COLO668 (cell line): ENCODE measurements at regions not wholly inside any gene's neighbourhood (a gene's known extent, or its start where the extent isn't known, plus 50 kb on each side); places are given as distances from the start of the nearest gene placed in this dataset.
"Not testable (repeated sequence)": the region's sequence is repeated elsewhere in the genome, so short reads cannot be mapped to it uniquely, and the experiment has no call there.

ENCODE experiments used
- DNase-seq: peaks from one replicate; lab custom pipeline; 2025; ENCODE audit not compliant: unreplicated experiment; lab: John Stamatoyannopoulos, UW

DNA sequence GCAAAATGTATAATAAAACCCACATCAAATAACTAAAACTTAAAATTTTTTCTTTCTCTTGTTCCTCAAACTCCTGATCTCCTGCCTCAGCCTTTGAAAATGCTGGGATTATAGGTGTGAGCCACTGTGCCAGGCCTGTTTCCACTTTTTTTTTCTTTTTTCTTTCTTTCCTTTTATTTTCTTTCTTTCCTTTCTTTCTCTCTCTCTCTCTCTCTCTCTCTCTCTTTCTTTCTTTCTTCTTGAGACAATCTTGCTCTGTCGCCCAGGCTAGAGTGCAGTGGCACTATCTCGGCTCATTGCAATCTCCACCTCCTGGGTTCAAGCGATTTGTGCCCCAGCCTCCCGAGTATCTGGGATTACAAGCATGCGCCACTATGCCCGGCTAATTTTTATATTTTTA, 164.6 kb downstream of the OR2B2 start:
- no peak for DNase-seq

- DNase-seq, result not testable (repeated sequence)
Observed at GRCh38 chr6:27746860-27747259, 165.3 kb downstream of the OR2B2 start.

DNA sequence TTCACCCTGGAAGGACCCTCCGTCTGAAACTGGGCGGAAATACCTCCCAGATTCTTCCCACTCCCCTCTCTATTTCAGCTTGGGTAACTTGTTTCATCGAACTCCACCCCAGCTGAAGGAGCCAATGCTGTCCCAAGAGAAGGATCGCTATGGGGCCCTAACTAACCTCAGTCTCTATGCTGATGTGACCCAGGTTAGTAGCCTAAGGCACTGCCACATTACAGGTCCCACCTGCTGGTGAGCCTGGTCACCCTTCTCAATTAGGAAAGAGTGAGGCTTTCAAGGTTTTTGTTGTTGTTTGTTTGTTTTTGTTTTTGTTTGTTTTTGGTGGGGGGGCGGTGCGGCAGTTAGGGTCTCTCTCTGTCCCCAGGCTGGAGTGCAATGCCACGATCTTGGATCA, 168.4 kb downstream of the OR2B2 start:
- no peak for DNase-seq

GRCh38 chr6:27742833-27743573, 169.2 kb downstream of the OR2B2 start:
- DNase-seq, result no peak

GRCh38 chr6:27739902-27740301, 172.3 kb downstream of the OR2B2 start:
- DNase-seq, result not testable (repeated sequence)

DNA sequence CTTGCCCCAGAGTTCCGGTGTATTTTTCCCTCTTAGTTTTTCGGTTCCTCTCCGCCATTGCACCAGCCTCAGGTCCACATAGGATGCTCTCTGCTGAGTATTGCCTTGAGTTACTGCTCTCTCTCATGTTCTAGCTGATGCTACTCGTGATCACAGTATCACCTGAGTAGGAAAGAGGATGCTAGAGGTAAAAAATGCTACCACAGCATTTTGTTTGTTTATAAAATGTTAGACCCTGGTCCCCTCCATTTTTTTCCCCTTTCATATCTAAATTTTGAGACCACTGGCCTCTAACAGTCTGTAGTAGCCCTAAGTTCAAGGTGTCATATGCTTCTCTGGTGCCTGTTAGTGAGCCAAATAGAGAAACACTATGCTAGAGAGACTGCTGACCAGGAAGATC, 175.5 kb downstream of the OR2B2 start:
- no peak for DNase-seq

GRCh38 chr6:27728442-27728841, 183.8 kb downstream of the OR2B2 start:
- no peak for DNase-seq

GRCh38 chr6:27726619-27727023, 185.6 kb downstream of the OR2B2 start:
- no peak for DNase-seq

GRCh38 chr6:27720607-27721580, 191.3 kb downstream of the OR2B2 start:
- no peak for DNase-seq

DNA sequence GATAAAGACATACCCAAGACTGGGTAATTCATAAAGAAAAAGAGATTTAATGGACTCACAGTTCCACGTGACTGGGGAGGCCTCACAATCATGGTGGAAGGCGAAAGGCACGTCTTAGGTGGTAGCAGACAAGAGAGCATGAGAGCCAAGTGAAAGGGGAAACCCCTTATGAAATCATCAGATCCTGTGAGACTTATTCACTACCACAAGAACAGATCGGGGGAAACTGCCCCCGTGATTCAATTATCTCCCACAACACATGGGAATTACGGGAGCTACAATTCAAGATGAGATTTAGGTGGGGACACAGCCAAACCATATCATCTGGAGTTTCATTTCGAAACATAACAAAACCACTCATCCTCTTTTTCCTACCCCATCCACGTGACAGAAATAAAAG, 193.2 kb downstream of the OR2B2 start:
- not testable (repeated sequence) for DNase-seq

- DNase-seq, result no peak
Observed at GRCh38 chr6:27706431-27706830, 205.8 kb downstream of the OR2B2 start.

- no peak for DNase-seq
Observed at GRCh38 chr6:27700337-27700736, 211.9 kb downstream of the OR2B2 start.

DNA sequence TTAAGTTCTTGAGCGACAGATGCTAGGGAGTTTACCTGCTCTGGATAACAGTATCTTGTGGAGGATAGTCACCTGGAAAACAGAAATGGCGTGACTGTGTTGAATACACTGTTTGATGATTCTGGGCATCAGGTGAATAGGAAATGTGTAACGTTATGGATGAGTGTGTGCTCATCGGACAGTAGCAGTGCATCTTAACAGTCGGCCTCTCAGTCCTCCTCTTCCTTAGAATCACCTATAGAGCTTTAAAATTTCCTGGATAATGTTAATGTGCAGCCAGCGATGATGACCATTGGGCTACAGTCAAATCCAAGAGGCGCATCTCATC, 217.7 kb downstream of the OR2B2 start:
- DNase-seq, result no peak

- DNase-seq, result peak; percentile 40
Observed at GRCh38 chr6:27693766-27694546, 218.2 kb downstream of the OR2B2 start.

DNA sequence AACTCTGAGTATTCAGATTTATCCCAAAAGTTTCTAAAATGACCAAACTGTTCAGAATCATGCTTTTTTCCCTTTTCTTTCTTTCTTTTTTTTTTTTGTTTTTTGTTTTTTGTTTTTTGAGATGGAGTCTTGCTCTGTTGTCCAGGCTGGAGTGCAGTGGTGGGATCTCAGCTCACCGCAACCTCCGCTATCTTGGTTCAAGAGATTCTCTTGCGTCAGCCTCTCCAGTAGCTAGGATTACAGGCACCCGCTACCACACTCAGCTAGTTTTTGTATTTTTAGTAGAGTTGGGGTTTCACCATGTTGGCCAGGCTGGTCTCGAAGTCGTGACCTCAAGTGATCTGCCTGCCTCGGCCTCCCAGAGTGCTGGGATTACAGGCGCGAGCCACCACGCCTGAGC, 219.2 kb upstream of the ZNF184 start:
- DNase-seq, result not testable (repeated sequence)

- peak; percentile 78 for DNase-seq
Observed at GRCh38 chr6:27688014-27688586, 215.2 kb upstream of the ZNF184 start.

DNA sequence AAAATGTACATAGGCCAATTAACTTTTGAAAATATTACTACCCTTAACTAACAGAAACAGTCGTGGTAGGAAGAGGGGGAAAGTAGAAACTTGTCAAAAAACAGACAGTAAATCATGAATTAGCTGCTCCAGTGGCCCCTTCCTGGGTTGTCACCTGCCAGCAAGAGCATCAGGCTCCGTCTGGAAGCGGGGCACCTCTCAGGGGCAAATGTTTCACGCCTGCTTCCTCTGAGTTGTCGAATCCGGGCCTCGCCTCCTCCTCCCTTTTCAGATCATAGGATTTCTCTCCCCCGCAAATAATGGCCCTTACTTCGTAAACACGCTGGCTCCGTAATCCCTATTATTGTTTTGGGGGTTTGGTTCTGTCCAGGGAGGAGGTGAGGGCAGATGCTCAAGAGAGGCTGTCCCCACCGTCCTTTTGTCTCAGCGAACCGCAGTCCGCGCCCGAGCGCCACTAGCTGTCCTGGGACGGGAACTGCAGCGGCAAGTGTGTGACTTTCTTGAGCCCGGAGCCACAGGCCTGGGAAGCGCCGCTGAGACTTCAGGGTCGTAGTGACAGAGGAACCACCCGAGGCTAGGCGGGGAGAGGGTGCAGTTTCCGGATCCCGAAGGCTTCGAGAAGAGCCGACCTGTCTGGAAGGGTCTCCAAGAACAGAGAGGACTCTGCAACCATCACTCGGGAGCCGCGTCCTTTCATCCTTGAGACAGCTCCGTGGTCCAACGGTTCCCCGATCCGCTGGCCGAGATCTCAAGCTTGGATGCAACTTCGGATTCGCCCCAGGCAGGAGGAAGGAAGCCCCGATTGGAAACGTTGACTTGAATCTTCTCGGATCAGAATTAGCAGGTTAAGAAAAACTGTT, 214.5 kb upstream of the ZNF184 start:
- peak; percentile 76 for DNase-seq

- DNase-seq, result no peak
Observed at GRCh38 chr6:27685279-27685678, 212.4 kb upstream of the ZNF184 start.

DNA sequence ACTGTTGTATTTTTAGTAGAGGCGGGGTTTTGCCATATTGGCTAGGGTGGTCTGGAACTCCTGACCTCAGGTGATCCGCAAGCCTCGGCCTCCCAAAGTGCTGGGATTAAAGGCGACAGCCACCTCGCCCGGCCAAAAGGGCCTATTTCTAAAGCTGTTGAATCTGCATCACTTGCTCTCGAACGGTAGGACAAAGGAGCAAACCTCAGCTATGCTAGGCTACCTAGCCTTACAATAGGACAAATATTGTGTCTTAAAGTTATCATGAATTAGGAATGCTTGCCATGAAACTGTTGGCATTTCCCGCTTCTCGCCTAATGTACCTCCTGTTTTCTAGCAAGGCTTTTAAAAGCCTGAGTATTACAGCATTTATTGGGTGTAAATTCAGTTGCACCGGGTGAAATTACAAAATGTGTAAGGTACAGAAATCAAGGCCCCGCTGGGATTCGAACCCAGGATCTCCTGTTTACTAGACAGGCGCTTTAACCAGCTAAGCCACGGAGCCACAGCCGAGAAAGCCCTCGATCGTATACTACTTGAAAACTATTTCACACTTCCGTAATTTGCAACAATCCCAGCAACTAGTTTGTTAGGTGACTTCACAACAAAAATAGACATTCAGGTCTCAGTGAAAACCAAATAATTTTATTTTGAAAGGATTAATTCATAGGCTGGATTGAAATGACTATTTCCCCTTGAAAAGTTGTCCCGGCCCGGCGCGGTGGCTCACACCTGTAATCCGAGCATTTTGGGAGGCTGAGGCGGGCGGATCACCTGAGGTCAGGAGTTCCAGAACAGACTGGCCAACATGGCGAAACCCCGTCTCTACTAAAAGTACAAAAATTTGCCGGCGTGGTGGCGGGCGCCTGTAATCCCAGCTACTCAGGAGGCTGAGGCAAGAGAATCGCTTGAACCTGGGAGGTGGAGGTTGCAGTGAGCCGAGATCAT, 211.6 kb upstream of the ZNF184 start:
- peak; percentile 53 for DNase-seq
